Smooth muscle cell (in vitro differentiated cells): ENCODE measurements at regions not wholly inside any gene's neighbourhood (a gene's known extent, or its start where the extent isn't known, plus 50 kb on each side); places are given as distances from the start of the nearest gene placed in this dataset.

Experiments used
- DNase-seq: peaks from one replicate; lab custom pipeline; 2025; ENCODE audit not compliant: unreplicated experiment; lab: John Stamatoyannopoulos, UW
- H2AFZ ChIP-seq: fragments of 200-600 bp; sonication (generic); 2 replicates; pipeline ENCODE4 v1.6.0; 2016; ENCODE audit warnings: antibody characterized with exemption, low read depth, mild to moderate bottlenecking
- H3F3A ChIP-seq: fragments of 200-600 bp; sonication (generic); 2 replicates; pipeline ENCODE4 v1.6.0; 2017; ENCODE audit warnings: antibody characterized with exemption, low read depth
- H3K27ac ChIP-seq: fragments of 200-600 bp; sonication (generic); 2 replicates; pipeline ENCODE4 v1.5.1; 2016; ENCODE audit warnings: low read depth, mild to moderate bottlenecking
- H3K27me3 ChIP-seq: fragments of 200-600 bp; sonication (generic); 2 replicates; pipeline ENCODE4 v1.6.1; 2016; ENCODE audit warnings: low read depth, mild to moderate bottlenecking
- H3K36me3 ChIP-seq: fragments of 200-600 bp; sonication (generic); 2 replicates; pipeline ENCODE4 v1.5.1; 2016; ENCODE audit warnings: low read depth
- H3K4me1 ChIP-seq: fragments of 200-600 bp; sonication (generic); 2 replicates; pipeline ENCODE4 v1.5.1; 2016; ENCODE audit warnings: low read depth
- H3K4me2 ChIP-seq: fragments of 200-600 bp; sonication (generic); 2 replicates; pipeline ENCODE4 v1.6.0; 2016; ENCODE audit warnings: mild to moderate bottlenecking
- H3K4me3 ChIP-seq: fragments of 200-600 bp; sonication (generic); 2 replicates; pipeline ENCODE4 v1.5.1; 2016; ENCODE audit warnings: mild to moderate bottlenecking
- H3K79me2 ChIP-seq: fragments of 200-600 bp; sonication (generic); 2 replicates; pipeline ENCODE4 v1.6.0; 2016; ENCODE audit warnings: low read depth, mild to moderate bottlenecking
- H3K9ac ChIP-seq: fragments of 200-600 bp; sonication (generic); 2 replicates; pipeline ENCODE4 v1.6.0; 2016; ENCODE audit warnings: low read depth
- H3K9me3 ChIP-seq: fragments of 200-600 bp; sonication (generic); replicated peaks from 2 replicates; pipeline ENCODE4 v1.5.1; 2016; ENCODE audit warnings: low read depth
- H4K20me1 ChIP-seq: fragments of 200-600 bp; sonication (generic); 2 replicates; pipeline ENCODE4 v1.6.0; 2016; ENCODE audit warnings: low read depth
- WGBS: methylation state at CpG from one replicate; pipeline ENCODE4 v1.1.7; 2016; ENCODE audit warnings: low lambda C conversion rate; 5-methylcytosine and 5-hydroxymethylcytosine counted together
- TF ChIP-seq, protein P1 (sequence below): fragments of 200-600 bp; sonication (generic); IDR thresholded peaks from 2 replicates; pipeline ENCODE4 v1.5.1; 2017; ENCODE audit warnings: borderline replicate concordance, mild to moderate bottlenecking, antibody characterized with exemption; ENCODE audit not compliant: insufficient read depth, poor library complexity, severe bottlenecking

DNA sequence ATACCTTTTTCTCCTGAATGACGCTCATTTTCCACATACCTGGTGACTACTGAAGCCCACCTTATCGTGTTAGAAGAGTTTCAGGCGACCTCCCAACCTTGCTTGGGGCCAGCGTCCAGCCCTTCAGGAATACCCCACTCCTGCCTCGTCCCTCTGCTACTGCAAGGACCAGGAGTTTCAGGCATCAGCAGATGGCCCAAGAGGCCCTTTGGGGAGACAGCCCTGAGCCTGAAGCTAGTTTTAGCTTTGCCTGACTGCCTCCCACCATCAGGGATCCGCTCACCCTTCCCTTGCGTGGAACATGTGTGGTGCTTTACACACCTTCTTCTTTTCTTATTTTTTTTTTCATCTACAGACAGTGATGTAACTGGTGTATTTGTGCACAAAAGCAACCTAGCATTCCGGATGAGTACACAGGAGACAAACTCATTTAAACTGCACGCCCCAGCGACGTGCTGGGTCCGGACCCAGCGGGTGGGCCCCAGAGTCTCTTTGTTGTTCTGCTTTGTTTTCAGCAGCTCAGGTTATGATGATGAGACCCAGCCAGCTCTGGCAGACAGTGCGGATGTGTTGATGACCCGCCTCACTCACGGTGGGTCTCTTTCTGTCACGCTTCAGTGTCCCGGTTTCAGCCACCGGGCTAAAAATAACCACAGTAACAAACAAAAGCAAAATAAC, 242.4 kb downstream of the C16orf95 start:
- Histone ChIP-seq H3F3A (no peaks in the 10 kb centered on the region), H3K27me3 (peaks cover 6% of the 10 kb centered on the region), H3K4me2 (no peak overlapping the region), H3K9me3 (peaks cover 2% of the 10 kb centered on the region), H3K36me3 (no peaks in the 10 kb centered on the region), H3K4me3 (no peak overlapping the region), H3K79me2 (no peaks in the 10 kb centered on the region), H3K4me1 (peaks cover 7% of the 10 kb centered on the region), H4K20me1 (no peaks in the 10 kb centered on the region), H2AFZ (no peak overlapping the region), H3K27ac (no peak overlapping the region), H3K9ac (no peak overlapping the region)
- no peak for DNase-seq
- TF ChIP-seq, protein P1, sequence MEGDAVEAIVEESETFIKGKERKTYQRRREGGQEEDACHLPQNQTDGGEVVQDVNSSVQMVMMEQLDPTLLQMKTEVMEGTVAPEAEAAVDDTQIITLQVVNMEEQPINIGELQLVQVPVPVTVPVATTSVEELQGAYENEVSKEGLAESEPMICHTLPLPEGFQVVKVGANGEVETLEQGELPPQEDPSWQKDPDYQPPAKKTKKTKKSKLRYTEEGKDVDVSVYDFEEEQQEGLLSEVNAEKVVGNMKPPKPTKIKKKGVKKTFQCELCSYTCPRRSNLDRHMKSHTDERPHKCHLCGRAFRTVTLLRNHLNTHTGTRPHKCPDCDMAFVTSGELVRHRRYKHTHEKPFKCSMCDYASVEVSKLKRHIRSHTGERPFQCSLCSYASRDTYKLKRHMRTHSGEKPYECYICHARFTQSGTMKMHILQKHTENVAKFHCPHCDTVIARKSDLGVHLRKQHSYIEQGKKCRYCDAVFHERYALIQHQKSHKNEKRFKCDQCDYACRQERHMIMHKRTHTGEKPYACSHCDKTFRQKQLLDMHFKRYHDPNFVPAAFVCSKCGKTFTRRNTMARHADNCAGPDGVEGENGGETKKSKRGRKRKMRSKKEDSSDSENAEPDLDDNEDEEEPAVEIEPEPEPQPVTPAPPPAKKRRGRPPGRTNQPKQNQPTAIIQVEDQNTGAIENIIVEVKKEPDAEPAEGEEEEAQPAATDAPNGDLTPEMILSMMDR, result no peak
- 90% methylated on average over 19 of the region's 19 CpGs for WGBS

DNA sequence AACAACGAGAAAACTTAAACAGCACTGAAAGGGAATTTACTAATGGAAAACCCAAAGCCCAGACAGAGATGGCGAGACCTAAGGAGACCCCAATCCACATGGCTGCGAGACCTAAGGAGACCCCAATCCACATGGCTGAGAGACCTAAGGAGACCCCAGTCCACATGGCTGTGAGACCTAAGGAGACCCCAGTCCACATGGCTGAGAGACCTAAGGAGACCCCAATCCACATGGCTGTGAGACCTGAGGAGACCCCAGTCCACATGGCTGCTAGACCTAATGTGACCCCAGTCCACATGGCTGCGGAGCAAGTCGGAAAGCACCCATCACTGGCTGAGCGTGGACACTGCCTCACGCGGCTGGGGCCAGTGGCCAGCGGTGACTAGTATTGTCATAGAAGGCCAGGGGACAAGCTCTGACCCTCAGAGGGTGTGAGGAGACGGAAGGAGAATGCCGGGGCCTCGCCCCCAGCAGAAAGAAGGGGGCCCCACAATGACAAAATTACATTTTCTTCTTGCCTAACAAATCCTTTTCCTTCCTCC, 241.8 kb downstream of the C16orf95 start:
- no peak overlapping the region for H3K9ac ChIP-seq
- peaks cover 6% of the 10 kb centered on the region for H3K27me3 ChIP-seq
- TF ChIP-seq, protein P1, result no peak
- H3K4me2 ChIP-seq, result no peak overlapping the region
- WGBS, result 92% methylated on average over 12 of the region's 12 CpGs
- H3K9me3 ChIP-seq, result peaks cover 6% of the 10 kb centered on the region
- H3K4me3 ChIP-seq, result no peak overlapping the region
- no peak overlapping the region for H3K27ac ChIP-seq
- peaks cover 7% of the 10 kb centered on the region for H3K4me1 ChIP-seq
- no peaks in the 10 kb centered on the region for H3F3A ChIP-seq
- no peaks in the 10 kb centered on the region for H4K20me1 ChIP-seq
- no peak for DNase-seq
- H2AFZ ChIP-seq, result no peak overlapping the region
- H3K36me3 ChIP-seq, result no peaks in the 10 kb centered on the region
- H3K79me2 ChIP-seq, result no peaks in the 10 kb centered on the region

DNA sequence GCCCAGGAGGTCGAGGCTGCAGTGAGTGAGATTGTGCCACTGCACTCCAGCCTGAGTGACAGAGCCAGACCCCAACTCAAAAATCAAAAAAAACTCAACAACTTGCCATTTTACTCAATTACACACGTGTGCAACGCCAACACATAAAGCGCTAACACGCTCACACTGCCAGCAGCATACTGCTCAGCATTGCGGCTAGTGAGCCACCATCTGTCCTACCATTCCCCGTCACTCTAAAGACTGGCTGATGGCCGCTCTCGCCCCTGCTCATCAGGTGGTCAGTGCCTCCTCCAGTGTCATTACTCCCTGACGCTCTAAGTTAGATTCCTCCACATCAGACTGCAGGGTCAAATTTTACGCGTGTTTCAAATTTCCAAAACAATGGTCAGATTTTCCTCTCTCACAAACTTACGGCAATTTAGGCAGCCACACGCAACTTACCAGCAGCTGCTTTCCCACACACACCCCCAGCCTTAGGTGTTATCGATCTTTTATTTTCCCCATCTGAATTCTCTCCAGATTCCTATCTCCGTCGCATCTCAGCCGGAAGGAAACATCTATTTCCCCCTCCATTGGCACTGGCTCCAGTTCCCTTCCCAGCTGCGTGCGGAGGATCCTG, 240.8 kb downstream of the C16orf95 start:
- no peak overlapping the region for H3K4me2 ChIP-seq
- H3K9ac ChIP-seq, result no peak overlapping the region
- no peak overlapping the region for H3K4me3 ChIP-seq
- no peaks in the 10 kb centered on the region for H3K79me2 ChIP-seq
- H3F3A ChIP-seq, result no peaks in the 10 kb centered on the region
- H3K9me3 ChIP-seq, result peaks cover 11% of the 10 kb centered on the region
- no peaks in the 10 kb centered on the region for H4K20me1 ChIP-seq
- H3K27me3 ChIP-seq, result no peaks in the 10 kb centered on the region
- WGBS, result 92% methylated on average over 20 of the region's 20 CpGs
- H3K4me1 ChIP-seq, result peaks cover 7% of the 10 kb centered on the region
- H3K36me3 ChIP-seq, result no peaks in the 10 kb centered on the region
- no peak overlapping the region for H2AFZ ChIP-seq
- no peak overlapping the region for H3K27ac ChIP-seq
- DNase-seq, result no peak
- TF ChIP-seq, protein P1, result no peak
